ENCODE measurements at regions not wholly inside any gene's neighbourhood (a gene's known extent, or its start where the extent isn't known, plus 50 kb on each side); places are given as distances from the start of the nearest gene placed in this dataset.
A peak's percentile ranks its signal among the peaks of the same experiment; 100 is the strongest.

- Histone ChIP-seq H3K4me1 (peaks cover 0 to 6% (median 0%) of the 10 kb centered on the region in 4 donors), H3K27ac (no peak overlapping the region), H3K9me3 (peaks cover 0 to 6% (median 0%) of the 10 kb centered on the region in 4 donors), H3K4me3 (no peak overlapping the region), H3K36me3 (no peaks in the 10 kb centered on the region), H3K27me3 (no peaks in the 10 kb centered on the region)
- intact Hi-C loops (cut with DNase I; ENCODE audit: low total_unique reads): no loop called here
- no peak for TF ChIP-seq CTCF (IDR thresholded peaks at IDR 0.05)
- no peak for TF ChIP-seq POLR2AphosphoS5 (IDR thresholded peaks at IDR 0.05)
- no peak for TF ChIP-seq POLR2A (IDR thresholded peaks at IDR 0.05)
- TF ChIP-seq EP300 (IDR thresholded peaks at IDR 0.05): no peak
- WGBS, 5 donors: 76 to 84% (median 80%) methylated on average over 3 of the region's 3 CpGs
- DNase-seq: no peak
Measured at GRCh38 chr18:2254977-2255376, 316.3 kb downstream of the METTL4 start.

GRCh38 chr18:2256577-2256976, 314.7 kb downstream of the METTL4 start:
- 83 to 100% (median 100%) methylated on average over 1 of the region's 1 CpG for WGBS, 5 donors
- Histone ChIP-seq H3K27ac (no peak overlapping the region), H3K4me3 (no peak overlapping the region), H3K36me3 (no peaks in the 10 kb centered on the region), H3K4me1 (peaks cover 0 to 6% (median 0%) of the 10 kb centered on the region in 4 donors), H3K27me3 (no peaks in the 10 kb centered on the region), H3K9me3 (peaks cover 0 to 6% (median 0%) of the 10 kb centered on the region in 4 donors)
- no peak for DNase-seq
- intact Hi-C loops (cut with DNase I; ENCODE audit: low total_unique reads): no loop called here
- no peak for TF ChIP-seq EP300 (IDR thresholded peaks at IDR 0.05)
- TF ChIP-seq POLR2AphosphoS5 (IDR thresholded peaks at IDR 0.05): no peak
- TF ChIP-seq CTCF (IDR thresholded peaks at IDR 0.05): no peak
- no peak for TF ChIP-seq POLR2A (IDR thresholded peaks at IDR 0.05)

- no peaks in the 10 kb centered on the region for H3K36me3 ChIP-seq
- H3K27ac ChIP-seq: no peak overlapping the region
- WGBS, 5 donors: 27 to 47% (median 39%) methylated on average over 6 of the region's 6 CpGs
- intact Hi-C loops (cut with DNase I; ENCODE audit: low total_unique reads): no loop called here
- DNase-seq: peak in 1 of 2 donors; percentile 7
- H3K4me3 ChIP-seq: no peak overlapping the region
- H3K4me1 ChIP-seq: peaks cover 0 to 6% (median 0%) of the 10 kb centered on the region in 4 donors
- TF ChIP-seq POLR2A (IDR thresholded peaks at IDR 0.05): no peak
- no peak for TF ChIP-seq POLR2AphosphoS5 (IDR thresholded peaks at IDR 0.05)
- TF ChIP-seq EP300 (IDR thresholded peaks at IDR 0.05): no peak
- no peak for TF ChIP-seq CTCF (IDR thresholded peaks at IDR 0.05)
- no peaks in the 10 kb centered on the region for H3K27me3 ChIP-seq
- peaks cover 0 to 6% (median 0%) of the 10 kb centered on the region in 4 donors for H3K9me3 ChIP-seq
Measured at GRCh38 chr18:2258954-2259353, 312.4 kb downstream of the METTL4 start.

GRCh38 chr18:2263303-2263890, 307.9 kb downstream of the METTL4 start:
- no peaks in the 10 kb centered on the region for H3K36me3 ChIP-seq
- H3K27me3 ChIP-seq: no peaks in the 10 kb centered on the region
- H3K9me3 ChIP-seq: no peaks in the 10 kb centered on the region
- no peak overlapping the region for H3K4me3 ChIP-seq
- WGBS, 5 donors: 89 to 96% (median 90%) methylated on average over 7 to 8 of the region's 8 CpGs
- H3K4me1 ChIP-seq: peaks cover 0 to 6% (median 0%) of the 10 kb centered on the region in 4 donors
- intact Hi-C loops (cut with DNase I; ENCODE audit: low total_unique reads): no loop called here
- H3K27ac ChIP-seq: no peak overlapping the region
- DNase-seq: no peak
- TF ChIP-seq POLR2AphosphoS5 (IDR thresholded peaks at IDR 0.05): no peak
- TF ChIP-seq EP300 (IDR thresholded peaks at IDR 0.05): no peak
- no peak for TF ChIP-seq POLR2A (IDR thresholded peaks at IDR 0.05)
- no peak for TF ChIP-seq CTCF (IDR thresholded peaks at IDR 0.05)

All from stomach (tissue), 8 donors.